ENCODE measurements at regions not wholly inside any gene's neighbourhood (a gene's known extent, or its start where the extent isn't known, plus 50 kb on each side); places are given as distances from the start of the nearest gene placed in this dataset.
"Not testable (repeated sequence)": the region's sequence is repeated elsewhere in the genome, so short reads cannot be mapped to it uniquely, and the experiment has no call there.

DNA sequence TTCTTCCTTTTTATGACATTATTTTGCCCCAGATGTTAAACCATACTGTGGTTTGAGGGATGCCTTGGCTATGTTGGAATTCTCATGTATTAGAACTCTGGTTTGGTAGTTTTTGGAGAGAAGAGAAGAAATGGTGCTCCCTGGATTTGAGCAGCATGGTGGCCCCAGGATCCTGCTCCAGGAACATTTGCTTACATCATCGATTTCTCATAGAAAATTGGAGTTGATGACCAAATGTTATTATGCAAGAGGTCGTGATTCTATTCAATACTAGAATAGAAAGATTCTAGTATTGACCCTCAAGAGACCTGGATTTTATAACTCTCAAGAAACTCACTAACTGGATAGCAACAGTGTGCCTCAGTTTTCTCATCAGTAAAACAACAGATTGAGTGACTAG, 77.5 kb upstream of the GNAQ start:
- H3K18ac ChIP-seq (ENCODE audit: low read depth, low read length): no peak overlapping the region
- ChIA-PET CTCF (no interaction called here), POLR2A (ENCODE audit: unreplicated experiment) (no interaction called here)
- WGBS, 2 experiments (ENCODE audit: extremely low coverage in 2 of 2, insufficient read length in 1 of 2): no CpG with 5 or more reads among the region's 2 CpGs
- no peak for ATAC-seq (ENCODE audit: low read depth)
- no peaks in the 10 kb centered on the region for H3K79me1 ChIP-seq (ENCODE audit: low read depth in 1 of 2, low read length in 2 of 2)
- H2AK5ac ChIP-seq (ENCODE audit: low read depth, low read length): no peak overlapping the region
- dilution Hi-C loops (cut with HindIII; ENCODE audit: low sequenced_read_pairs, unreplicated experiment): no loop called here
- no peak overlapping the region for H3K23ac ChIP-seq (ENCODE audit: low read depth, low read length)
- no peak overlapping the region for H4K8ac ChIP-seq (ENCODE audit: low read depth in 2 of 2, low read length in 2 of 2)
- no peak overlapping the region for H3K4me2 ChIP-seq (ENCODE audit: low read depth, low read length)
- intact Hi-C loops (cut with micrococcal nuclease): no loop called here
- no peak overlapping the region for H3K9ac ChIP-seq (ENCODE audit: low read depth, low read length)
- no peak overlapping the region for H4K5ac ChIP-seq (ENCODE audit: low read depth, low read length)
- H3K36me3 ChIP-seq (ENCODE audit: control insufficient read depth, insufficient read depth, low read length): no peaks in the 10 kb centered on the region
- DNase-seq: no peak
- no peaks in the 10 kb centered on the region for H4K20me1 ChIP-seq (ENCODE audit: insufficient read depth, low read length)
- no peak overlapping the region for H3K4me3 ChIP-seq (ENCODE audit: insufficient read depth, low read depth, low read length)
- no peak overlapping the region for H2AFZ ChIP-seq (replicated peaks; ENCODE audit: low read length, poor library complexity)
- no TSS peak for BruUV-seq (replicated peaks)
- H3K9me3 ChIP-seq (ENCODE audit: control insufficient read depth, insufficient read depth, low read length): no peaks in the 10 kb centered on the region
- no peak overlapping the region for H2AK9ac ChIP-seq (replicated peaks; ENCODE audit: low read depth, low read length, poor library complexity)
- H2BK15ac ChIP-seq (ENCODE audit: low read depth, low read length): no peak overlapping the region
- no peaks in the 10 kb centered on the region for H3K4me1 ChIP-seq (ENCODE audit: control insufficient read depth, insufficient read depth, low read length)
- H3K9me1 ChIP-seq (ENCODE audit: insufficient read depth, low read length): no peaks in the 10 kb centered on the region
- no peak overlapping the region for H3K56ac ChIP-seq (ENCODE audit: extremely low read depth, insufficient read depth, low read length)
- no peak for TF ChIP-seq BHLHE40 (IDR thresholded peaks at IDR 0.05; ENCODE audit: low read depth, low read length)
- TF ChIP-seq MAFK (IDR thresholded peaks at IDR 0.05; ENCODE audit: low read depth, low read length): peak; percentile 45; the same call in 1 of the 2 replicates
- H3K27me3 ChIP-seq (ENCODE audit: control insufficient read depth, insufficient read depth, low read length): no peaks in the 10 kb centered on the region
- H3K4ac ChIP-seq (ENCODE audit: low read depth, low read length): no peak overlapping the region
- no peak overlapping the region for H2BK120ac ChIP-seq (ENCODE audit: low read depth, low read length)
- no peak overlapping the region for H4K91ac ChIP-seq (ENCODE audit: insufficient read depth, low read depth, low read length)
- no peak overlapping the region for H3K14ac ChIP-seq (replicated peaks; ENCODE audit: low read depth, low read length)
- no peak overlapping the region for H2BK20ac ChIP-seq (ENCODE audit: low read depth, low read length)
- in situ Hi-C loops (cut with MboI; ENCODE audit: low sequenced_read_pairs): no loop called here
- H3K27ac ChIP-seq (ENCODE audit: insufficient read depth, low read length): no peak overlapping the region
- no peak overlapping the region for H2BK5ac ChIP-seq (ENCODE audit: low read depth, low read length, poor library complexity, severe bottlenecking)

DNA sequence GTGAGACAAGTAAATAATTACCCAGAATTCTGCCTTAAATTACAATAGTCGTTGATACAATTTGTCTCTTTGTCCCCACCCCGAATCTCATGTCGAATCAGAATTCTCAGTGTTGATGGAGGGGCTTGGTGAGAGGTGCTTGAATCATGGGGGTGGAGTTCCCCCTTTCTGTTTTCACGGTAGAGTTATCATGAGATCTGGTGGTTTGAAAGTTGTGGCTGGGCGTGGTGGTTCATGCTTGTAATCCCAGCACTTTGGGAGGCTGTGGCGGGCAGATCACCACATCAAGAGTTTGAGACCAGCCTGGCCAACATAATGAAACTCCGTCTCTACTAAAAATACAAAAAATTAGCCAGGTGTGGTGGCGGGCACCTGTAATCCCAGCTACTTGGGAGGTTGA, 75.0 kb upstream of the GNAQ start:
- H4K20me1 ChIP-seq (ENCODE audit: insufficient read depth, low read length); DNase-seq; H3K27ac ChIP-seq (ENCODE audit: insufficient read depth, low read length); H2BK120ac ChIP-seq (ENCODE audit: low read depth, low read length); dilution Hi-C loops (cut with HindIII; ENCODE audit: low sequenced_read_pairs, unreplicated experiment); H3K4me2 ChIP-seq (ENCODE audit: low read depth, low read length); H2BK5ac ChIP-seq (ENCODE audit: low read depth, low read length, poor library complexity, severe bottlenecking); H2BK15ac ChIP-seq (ENCODE audit: low read depth, low read length); H3K18ac ChIP-seq (ENCODE audit: low read depth, low read length); H3K4ac ChIP-seq (ENCODE audit: low read depth, low read length); H4K8ac ChIP-seq (ENCODE audit: low read depth in 2 of 2, low read length in 2 of 2); H4K91ac ChIP-seq (ENCODE audit: insufficient read depth, low read depth, low read length); H2AK5ac ChIP-seq (ENCODE audit: low read depth, low read length); H3K14ac ChIP-seq (replicated peaks; ENCODE audit: low read depth, low read length); H3K79me1 ChIP-seq (ENCODE audit: low read depth in 1 of 2, low read length in 2 of 2); H3K9me3 ChIP-seq (ENCODE audit: control insufficient read depth, insufficient read depth, low read length); H3K4me3 ChIP-seq (ENCODE audit: insufficient read depth, low read depth, low read length); H3K56ac ChIP-seq (ENCODE audit: extremely low read depth, insufficient read depth, low read length); H3K9ac ChIP-seq (ENCODE audit: low read depth, low read length); BruUV-seq (replicated peaks); intact Hi-C loops (cut with micrococcal nuclease); H3K27me3 ChIP-seq (ENCODE audit: control insufficient read depth, insufficient read depth, low read length); H2AK9ac ChIP-seq (replicated peaks; ENCODE audit: low read depth, low read length, poor library complexity); CTCF ChIA-PET; H3K4me1 ChIP-seq (ENCODE audit: control insufficient read depth, insufficient read depth, low read length); H2AFZ ChIP-seq (replicated peaks; ENCODE audit: low read length, poor library complexity); H3K23ac ChIP-seq (ENCODE audit: low read depth, low read length); ATAC-seq (ENCODE audit: low read depth); H2BK20ac ChIP-seq (ENCODE audit: low read depth, low read length); H4K5ac ChIP-seq (ENCODE audit: low read depth, low read length); H3K9me1 ChIP-seq (ENCODE audit: insufficient read depth, low read length); in situ Hi-C loops (cut with MboI; ENCODE audit: low sequenced_read_pairs); H3K36me3 ChIP-seq (ENCODE audit: control insufficient read depth, insufficient read depth, low read length): not testable (repeated sequence)
- POLR2A ChIA-PET (ENCODE audit: unreplicated experiment): interaction anchor here (0.6 kb wide), 1 partner anchor 895 kb away, joined by 3 read pairs; no protein-coding TSS in a partner anchor
- no CpG with 5 or more reads among the region's 8 CpGs for WGBS, 2 experiments (ENCODE audit: extremely low coverage in 2 of 2, insufficient read length in 1 of 2)

All from IMR-90 (cell line).